Progenitor cell of endocrine pancreas (in vitro differentiated cells): ENCODE measurements at regions not wholly inside any gene's neighbourhood (a gene's known extent, or its start where the extent isn't known, plus 50 kb on each side); places are given as distances from the start of the nearest gene placed in this dataset.

Source experiments
- DNase-seq: peaks from one replicate; pipeline ENCODE4 v3.0.0; 2021; ENCODE audit warnings: low spot score; ENCODE audit not compliant: unreplicated experiment
- H3K27ac Mint-ChIP-seq: 2 replicates; pipeline ENCODE4 v1.8.0; 2021; ENCODE audit warnings: mild to moderate bottlenecking, moderate library complexity, mixed read lengths
- H3K27me3 Mint-ChIP-seq: 2 replicates; pipeline ENCODE4 v1.8.0; 2021; ENCODE audit warnings: mixed read lengths
- H3K36me3 Mint-ChIP-seq: 2 replicates; pipeline ENCODE4 v1.8.0; 2022; ENCODE audit warnings: mixed read lengths; ENCODE audit not compliant: insufficient read depth
- H3K4me1 Mint-ChIP-seq: 2 replicates; pipeline ENCODE4 v1.8.0; 2021; ENCODE audit warnings: low read depth, mixed read lengths
- H3K4me3 Mint-ChIP-seq: 2 replicates; pipeline ENCODE4 v1.8.0; 2021; ENCODE audit warnings: low read depth, mild to moderate bottlenecking, moderate library complexity, mixed read lengths
- H3K9me3 Mint-ChIP-seq: 2 replicates; pipeline ENCODE4 v1.8.0; 2021; ENCODE audit warnings: low read depth, mixed read lengths
- TF ChIP-seq, protein P1 (sequence below): fragments of 200-600 bp; sonication (generic); IDR thresholded peaks from one replicate; pipeline ENCODE4 v1.5.0; 2021; ENCODE audit warnings: antibody characterized with exemption, mild to moderate bottlenecking; ENCODE audit not compliant: unreplicated experiment

GRCh38 chr6:119557239-119557638, 207.7 kb upstream of the MAN1A1 start:
- H3K27ac Mint-ChIP-seq: no peak overlapping the region

GRCh38 chr6:119552021-119552420, 202.5 kb upstream of the MAN1A1 start:
- Mint-ChIP-seq H3K27ac (no peak overlapping the region), H3K4me1 (no peaks in the 10 kb centered on the region), H3K36me3 (no peaks in the 10 kb centered on the region), H3K27me3 (no peaks in the 10 kb centered on the region), H3K9me3 (peaks cover 12% of the 10 kb centered on the region), H3K4me3 (no peak overlapping the region)
- TF ChIP-seq, protein P1, sequence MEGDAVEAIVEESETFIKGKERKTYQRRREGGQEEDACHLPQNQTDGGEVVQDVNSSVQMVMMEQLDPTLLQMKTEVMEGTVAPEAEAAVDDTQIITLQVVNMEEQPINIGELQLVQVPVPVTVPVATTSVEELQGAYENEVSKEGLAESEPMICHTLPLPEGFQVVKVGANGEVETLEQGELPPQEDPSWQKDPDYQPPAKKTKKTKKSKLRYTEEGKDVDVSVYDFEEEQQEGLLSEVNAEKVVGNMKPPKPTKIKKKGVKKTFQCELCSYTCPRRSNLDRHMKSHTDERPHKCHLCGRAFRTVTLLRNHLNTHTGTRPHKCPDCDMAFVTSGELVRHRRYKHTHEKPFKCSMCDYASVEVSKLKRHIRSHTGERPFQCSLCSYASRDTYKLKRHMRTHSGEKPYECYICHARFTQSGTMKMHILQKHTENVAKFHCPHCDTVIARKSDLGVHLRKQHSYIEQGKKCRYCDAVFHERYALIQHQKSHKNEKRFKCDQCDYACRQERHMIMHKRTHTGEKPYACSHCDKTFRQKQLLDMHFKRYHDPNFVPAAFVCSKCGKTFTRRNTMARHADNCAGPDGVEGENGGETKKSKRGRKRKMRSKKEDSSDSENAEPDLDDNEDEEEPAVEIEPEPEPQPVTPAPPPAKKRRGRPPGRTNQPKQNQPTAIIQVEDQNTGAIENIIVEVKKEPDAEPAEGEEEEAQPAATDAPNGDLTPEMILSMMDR: no peak
- no peak for DNase-seq

More at GRCh38 chr6:119557239-119557638, 207.7 kb upstream of the MAN1A1 start:
- Mint-ChIP-seq H3K9me3 (peaks cover 11% of the 10 kb centered on the region), H3K4me3 (no peak overlapping the region), H3K36me3 (no peaks in the 10 kb centered on the region), H3K27me3 (no peaks in the 10 kb centered on the region), H3K4me1 (no peaks in the 10 kb centered on the region)
- no peak for DNase-seq
- TF ChIP-seq, protein P1: no peak

DNA sequence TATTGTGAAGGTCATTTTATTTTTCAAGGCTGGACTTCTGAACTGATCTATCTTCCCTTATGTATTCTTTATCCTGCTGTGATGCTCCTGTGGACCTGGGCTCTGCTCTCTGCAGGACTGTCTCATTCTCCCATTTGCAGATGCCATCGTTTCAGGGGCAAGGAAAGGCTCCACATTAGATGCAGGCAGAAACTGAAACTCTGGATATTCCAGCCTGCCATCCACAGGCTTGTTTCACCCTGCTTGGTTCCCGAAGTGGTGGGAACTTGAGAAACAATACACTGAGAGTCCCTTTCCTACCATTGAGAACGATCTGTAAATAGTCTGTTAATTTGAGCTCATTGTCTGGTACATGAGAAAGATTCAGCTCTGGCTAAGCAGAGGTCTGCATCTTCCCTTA, 197.5 kb upstream of the MAN1A1 start:
- Mint-ChIP-seq H3K9me3 (no peaks in the 10 kb centered on the region), H3K27ac (no peak overlapping the region), H3K4me1 (peaks cover 3% of the 10 kb centered on the region), H3K36me3 (no peaks in the 10 kb centered on the region), H3K27me3 (peaks cover 2% of the 10 kb centered on the region), H3K4me3 (no peak overlapping the region)
- TF ChIP-seq, protein P1: no peak
- DNase-seq: no peak

DNA sequence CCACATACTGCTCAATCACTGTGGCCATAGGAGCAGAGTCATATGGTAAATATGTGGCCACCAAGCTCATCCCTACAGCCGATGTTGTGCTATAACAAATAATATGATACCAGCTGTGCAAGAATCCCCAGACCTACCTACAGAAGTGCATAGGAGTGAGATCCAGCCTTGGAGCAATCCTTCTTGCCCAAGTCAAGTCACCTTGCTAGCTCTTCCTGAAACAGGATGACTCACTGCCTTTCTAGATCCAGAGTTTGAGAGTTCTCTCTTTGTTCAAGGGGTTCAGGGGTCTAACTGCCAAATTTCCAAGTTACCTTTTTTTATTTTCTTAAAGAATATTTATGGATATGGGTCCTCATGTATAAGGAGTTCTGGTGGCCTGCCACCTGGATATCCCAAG, 195.7 kb upstream of the MAN1A1 start:
- no peak overlapping the region for H3K27ac Mint-ChIP-seq
- H3K9me3 Mint-ChIP-seq: no peaks in the 10 kb centered on the region
- no peaks in the 10 kb centered on the region for H3K36me3 Mint-ChIP-seq
- no peak overlapping the region for H3K4me3 Mint-ChIP-seq
- H3K4me1 Mint-ChIP-seq: peaks cover 8% of the 10 kb centered on the region
- TF ChIP-seq, protein P1: no peak
- DNase-seq: no peak
- peaks cover 10% of the 10 kb centered on the region for H3K27me3 Mint-ChIP-seq

DNA sequence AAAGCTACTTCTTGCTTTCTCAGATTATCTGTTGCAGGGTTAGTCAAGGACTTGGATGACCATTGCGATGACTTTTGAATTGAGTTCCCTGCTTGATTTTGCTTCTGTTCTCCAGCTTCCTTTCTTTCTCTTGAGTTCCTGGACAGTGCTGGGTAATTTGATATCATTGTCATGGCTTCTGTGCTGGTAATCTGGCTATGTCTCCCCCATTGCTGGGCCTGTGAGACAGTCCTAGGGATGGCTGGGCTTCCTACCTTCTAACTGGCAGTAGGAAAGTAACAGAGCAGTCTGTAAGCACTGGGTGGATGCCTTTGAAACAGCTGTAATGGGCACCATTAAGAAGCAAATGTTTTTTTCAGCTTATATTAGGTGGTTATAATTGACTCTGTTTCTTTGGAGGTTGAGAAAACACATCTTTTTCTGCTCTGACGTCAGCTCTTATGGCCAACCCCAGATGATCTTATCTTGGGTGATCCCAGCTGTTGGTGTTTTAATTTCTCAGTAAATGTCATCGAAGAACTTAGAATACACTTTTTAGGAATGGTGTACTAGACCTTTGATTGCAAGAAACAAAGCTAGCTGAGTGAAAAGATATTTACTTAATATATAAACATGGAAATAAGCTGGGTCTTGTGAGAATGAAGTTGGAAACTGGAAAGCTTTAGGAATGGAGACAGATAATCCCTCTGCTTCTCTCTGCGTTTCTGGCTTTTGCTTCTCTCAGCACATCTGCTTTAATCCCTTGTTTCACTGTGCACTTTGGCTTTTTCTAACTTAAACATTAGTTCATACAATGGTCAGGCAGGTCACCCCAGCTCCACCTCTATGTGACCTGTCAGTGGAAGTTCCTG, 195.0 kb upstream of the MAN1A1 start:
- H3K4me3 Mint-ChIP-seq: no peak overlapping the region
- H3K36me3 Mint-ChIP-seq: no peaks in the 10 kb centered on the region
- TF ChIP-seq, protein P1: no peak
- H3K9me3 Mint-ChIP-seq: no peaks in the 10 kb centered on the region
- peaks cover 8% of the 10 kb centered on the region for H3K4me1 Mint-ChIP-seq
- H3K27me3 Mint-ChIP-seq: peaks cover 10% of the 10 kb centered on the region
- DNase-seq: no peak
- no peak overlapping the region for H3K27ac Mint-ChIP-seq
